ENCODE measurements at regions not wholly inside any gene's neighbourhood (a gene's known extent, or its start where the extent isn't known, plus 50 kb on each side); places are given as distances from the start of the nearest gene placed in this dataset.

DNA sequence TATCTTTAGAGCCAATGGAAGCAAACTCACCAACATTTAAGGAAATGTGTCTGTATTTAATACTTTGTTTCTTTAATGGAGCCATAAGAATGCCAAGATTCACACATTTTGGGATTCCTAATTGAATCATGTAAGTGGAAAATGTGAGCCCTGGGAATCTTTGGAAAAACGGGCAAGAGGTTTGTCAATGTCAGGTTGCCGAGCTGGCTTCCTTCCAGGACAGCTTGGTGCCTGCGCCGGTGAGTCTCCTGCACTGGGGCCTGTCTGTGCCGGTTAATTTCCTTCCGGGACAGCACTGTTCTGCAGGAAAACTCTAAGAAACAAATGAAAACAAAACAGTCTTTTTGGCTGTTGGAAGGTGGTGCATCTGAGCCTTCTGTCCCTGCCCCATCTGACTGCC is 210.6 kb downstream of the HAPSTR1 start:
- TF ChIP-seq, protein P1, sequence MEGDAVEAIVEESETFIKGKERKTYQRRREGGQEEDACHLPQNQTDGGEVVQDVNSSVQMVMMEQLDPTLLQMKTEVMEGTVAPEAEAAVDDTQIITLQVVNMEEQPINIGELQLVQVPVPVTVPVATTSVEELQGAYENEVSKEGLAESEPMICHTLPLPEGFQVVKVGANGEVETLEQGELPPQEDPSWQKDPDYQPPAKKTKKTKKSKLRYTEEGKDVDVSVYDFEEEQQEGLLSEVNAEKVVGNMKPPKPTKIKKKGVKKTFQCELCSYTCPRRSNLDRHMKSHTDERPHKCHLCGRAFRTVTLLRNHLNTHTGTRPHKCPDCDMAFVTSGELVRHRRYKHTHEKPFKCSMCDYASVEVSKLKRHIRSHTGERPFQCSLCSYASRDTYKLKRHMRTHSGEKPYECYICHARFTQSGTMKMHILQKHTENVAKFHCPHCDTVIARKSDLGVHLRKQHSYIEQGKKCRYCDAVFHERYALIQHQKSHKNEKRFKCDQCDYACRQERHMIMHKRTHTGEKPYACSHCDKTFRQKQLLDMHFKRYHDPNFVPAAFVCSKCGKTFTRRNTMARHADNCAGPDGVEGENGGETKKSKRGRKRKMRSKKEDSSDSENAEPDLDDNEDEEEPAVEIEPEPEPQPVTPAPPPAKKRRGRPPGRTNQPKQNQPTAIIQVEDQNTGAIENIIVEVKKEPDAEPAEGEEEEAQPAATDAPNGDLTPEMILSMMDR (IDR thresholded peaks at IDR 0.05; ENCODE audit: insufficient read depth, low read length, poor library complexity, severe bottlenecking), result no peak
- no peak for TF ChIP-seq EZH2phosphoT487 (conservative IDR thresholded peaks at IDR 0.05; ENCODE audit: low read length)
